Stimulated activated CD4-positive, alpha-beta T cell treated with anti-CD3 and anti-CD28 coated beads, TNF-alpha, amount 100 ng/mL, for 4 hours (primary cell): ENCODE measurements at regions not wholly inside any gene's neighbourhood (a gene's known extent, or its start where the extent isn't known, plus 50 kb on each side); places are given as distances from the start of the nearest gene placed in this dataset.

Experiments
- DNase-seq, 3 experiments: peaks; one replicate each; pipeline ENCODE4 v3.0.0-alpha.2; 2020; ENCODE audit warnings: low read depth in 3 of 3

GRCh38 chr4:81667539-81667938 lies 195.8 kb upstream of the RASGEF1B start:
- DNase-seq, result no peak

DNA sequence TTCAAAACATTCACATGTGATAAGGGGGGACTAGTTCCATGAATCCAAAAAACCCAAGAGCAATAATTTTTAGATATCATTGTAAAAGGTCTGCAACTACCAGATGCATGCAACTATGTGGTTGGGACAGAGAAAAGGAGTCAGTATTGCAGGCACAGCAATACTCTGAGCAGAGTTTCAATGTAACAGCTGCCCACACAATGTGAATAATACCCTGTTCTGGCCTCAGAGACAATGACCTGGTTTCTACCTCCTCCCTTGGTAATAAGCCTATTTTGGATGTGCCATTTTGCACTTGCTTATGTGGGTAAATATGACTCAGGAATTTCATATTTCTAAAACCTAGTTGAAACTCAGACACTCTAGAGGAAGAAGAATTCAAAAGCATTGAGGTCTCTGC lies 194.8 kb upstream of the RASGEF1B start:
- DNase-seq, result no peak

DNA sequence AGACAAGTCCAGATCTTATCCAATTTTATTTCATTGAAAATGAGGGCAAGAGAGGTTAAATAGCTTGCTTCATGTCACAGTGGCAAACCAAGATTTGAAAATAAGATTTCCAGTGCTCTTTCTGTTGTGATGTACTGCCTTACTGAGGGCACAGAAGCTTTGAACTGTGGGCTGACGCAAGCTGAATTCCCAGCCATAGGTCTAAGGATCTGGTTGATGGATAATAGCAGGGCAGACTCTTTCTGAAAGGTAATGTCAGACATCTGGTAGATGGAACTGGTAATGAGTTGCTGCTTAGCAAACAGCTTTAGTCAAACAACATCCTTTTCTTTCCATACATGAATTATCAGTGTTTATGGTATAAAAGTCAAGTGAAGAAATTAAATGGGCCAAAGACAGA lies 193.9 kb upstream of the RASGEF1B start:
- DNase-seq, result no peak

DNA sequence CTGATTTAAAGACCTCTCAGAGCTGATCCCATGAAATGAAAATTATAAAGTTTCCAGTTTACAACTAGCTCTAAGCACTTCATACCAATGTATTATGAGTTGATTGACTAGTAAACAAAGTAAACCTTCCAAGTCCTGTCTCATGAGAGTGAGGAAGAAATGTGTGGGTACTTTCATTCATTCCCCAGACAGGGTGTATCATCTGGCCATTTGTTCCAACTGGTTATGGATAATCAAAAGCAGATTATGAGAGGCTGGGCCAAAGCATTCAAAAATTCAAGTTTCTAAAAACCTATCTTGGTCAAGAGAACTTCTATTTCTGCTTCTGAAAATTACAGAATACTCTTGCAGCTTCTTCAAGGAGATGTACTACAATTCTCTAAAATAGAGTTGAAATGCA lies 193.3 kb upstream of the RASGEF1B start:
- no peak for DNase-seq

GRCh38 chr4:81664079-81664478 lies 192.4 kb upstream of the RASGEF1B start:
- no peak for DNase-seq

DNA sequence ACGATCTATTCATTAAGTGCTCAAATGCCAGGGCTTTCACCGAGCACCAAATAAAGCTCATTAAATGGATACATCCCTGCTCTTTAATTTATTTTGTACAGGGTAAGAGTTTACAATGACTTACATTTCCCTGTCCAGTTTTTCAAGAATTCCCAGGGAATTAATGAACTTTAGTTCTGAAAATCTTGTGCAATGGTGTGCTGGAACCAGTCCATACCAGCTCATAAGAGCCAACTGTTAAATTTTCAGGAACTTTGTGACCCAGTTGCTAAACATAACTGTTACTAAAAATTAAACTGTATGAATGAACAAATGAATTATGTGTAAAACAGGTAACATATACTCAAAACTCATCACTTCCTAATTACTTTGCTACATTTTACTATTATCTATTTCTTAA lies 191.7 kb upstream of the RASGEF1B start:
- DNase-seq, result no peak

DNA sequence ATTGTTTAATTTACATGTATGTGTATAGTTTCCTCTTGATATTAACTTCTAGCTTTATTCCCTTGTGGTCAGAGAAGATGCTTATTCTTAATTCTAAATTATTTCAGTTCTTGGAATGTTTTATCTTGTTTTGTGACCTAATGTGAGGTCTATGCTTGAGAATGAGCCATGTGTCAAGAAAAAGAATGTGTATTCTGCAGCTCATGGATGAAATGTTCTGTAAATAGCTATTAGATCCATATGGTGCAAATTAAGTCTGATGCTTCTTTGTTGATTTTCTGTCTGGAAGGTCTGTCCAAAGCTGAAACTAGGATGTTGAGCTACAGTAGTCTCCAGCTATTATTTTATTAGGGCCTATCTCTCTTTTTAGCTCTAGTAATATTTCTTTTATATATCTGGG lies 187.3 kb upstream of the RASGEF1B start:
- no peak for DNase-seq

GRCh38 chr4:81652069-81652478 lies 180.4 kb upstream of the RASGEF1B start:
- peak in 1 of 3 experiments; percentile 9 for DNase-seq

GRCh38 chr4:81651243-81651899 lies 179.7 kb upstream of the RASGEF1B start:
- DNase-seq, result no peak

GRCh38 chr4:81650606-81651242 lies 179.0 kb upstream of the RASGEF1B start:
- DNase-seq, result no peak

- DNase-seq, result peak in 2 of 3 experiments; percentile 9 to 13
Observed at GRCh38 chr4:81648576-81649275, 177.0 kb upstream of the RASGEF1B start.

- DNase-seq, result no peak
Observed at GRCh38 chr4:81647388-81647787, 175.7 kb upstream of the RASGEF1B start.

DNA sequence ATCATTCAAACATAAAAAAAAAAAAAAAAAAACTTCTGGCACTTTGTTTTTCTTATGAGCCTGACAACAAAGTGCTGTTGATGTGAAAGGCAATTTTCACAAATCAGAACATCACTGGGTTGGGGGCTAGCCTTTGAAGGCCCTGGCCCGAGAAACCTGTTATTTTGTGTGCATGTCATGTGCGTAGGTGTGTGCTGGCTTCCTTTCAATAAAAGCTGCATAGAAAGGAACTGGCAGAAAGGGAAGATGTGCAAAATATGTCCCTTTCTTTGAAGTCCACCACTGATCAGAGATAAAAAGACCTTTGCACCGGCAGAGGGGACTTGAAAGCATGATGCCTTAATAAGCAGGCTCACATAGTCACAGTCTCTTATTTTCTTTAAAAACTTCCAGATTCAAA lies 170.8 kb upstream of the RASGEF1B start:
- DNase-seq, result no peak

DNA sequence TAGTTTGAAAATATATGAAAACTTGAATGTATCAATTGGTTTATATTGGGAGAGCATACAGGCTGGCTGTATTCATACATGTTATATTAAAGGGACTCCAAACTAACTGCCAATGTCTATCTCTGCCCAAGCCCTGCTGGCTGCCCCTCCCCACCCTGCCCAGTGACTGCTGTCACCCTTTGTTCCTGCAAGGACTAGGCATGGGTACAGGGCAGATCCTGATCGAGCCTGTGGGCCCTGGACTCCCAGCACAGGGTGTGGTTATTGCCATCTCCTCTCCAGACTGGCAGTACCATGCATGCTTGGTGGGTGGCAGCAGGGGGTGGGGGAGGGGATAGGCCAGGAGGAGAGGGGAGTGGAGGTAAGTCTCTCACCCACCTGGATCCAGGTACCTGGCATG lies 167.5 kb upstream of the RASGEF1B start:
- DNase-seq, result no peak

DNA sequence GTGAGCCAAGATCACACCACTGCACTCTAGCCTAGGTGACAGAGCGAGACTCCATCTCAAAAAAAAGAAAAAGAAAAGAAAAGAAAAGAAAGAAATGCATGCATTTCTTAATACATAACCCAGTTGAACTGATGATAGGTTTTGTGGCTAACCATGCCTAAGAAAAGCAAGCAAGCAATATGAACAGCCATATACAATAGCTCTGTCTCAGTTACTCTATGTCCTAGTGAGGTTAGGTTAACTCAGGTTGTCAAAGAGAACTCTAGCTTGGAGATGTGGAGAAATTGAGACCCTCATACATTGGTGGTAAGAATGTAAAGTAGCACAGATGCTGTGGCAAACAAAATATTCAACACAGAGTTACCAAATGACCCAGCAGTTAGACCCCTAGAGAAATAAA lies 167.0 kb upstream of the RASGEF1B start:
- DNase-seq, result no peak

GRCh38 chr4:81635739-81636138 lies 164.0 kb upstream of the RASGEF1B start:
- DNase-seq, result no peak

DNA sequence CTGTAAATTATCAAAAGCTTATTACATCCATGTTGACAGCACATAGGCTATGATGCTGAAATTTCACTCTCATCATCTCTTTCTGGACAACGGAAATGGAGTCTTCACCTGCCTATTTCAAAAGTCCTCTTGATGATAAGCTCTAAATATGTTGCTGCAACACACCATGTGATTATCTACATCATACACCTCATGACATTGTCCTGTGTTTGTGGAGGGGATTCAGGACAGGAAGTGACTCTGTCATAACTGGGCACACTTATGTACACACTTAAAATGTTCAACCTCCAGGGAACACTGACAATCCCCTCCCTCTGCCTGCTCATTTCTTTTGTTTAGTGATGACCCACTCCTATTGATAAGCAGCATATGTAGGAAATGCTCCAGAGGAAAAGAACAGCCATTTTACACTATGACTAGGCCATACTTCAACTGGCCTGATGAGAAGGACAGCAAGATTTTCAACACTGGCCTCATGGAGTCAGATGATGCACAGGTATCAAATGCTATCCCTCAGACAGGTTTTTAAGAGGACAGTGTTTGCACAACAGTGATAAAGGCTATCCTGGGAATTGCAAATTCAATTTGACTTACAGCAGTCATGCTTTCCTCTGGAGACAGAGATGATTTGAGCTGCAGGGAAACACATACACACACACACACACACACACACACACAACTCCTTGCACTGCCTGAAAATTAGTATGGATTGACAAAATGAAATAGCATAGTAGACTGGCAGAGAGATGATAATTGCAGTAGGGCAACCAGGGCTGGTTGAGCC lies 163.3 kb upstream of the RASGEF1B start:
- no peak for DNase-seq

DNA sequence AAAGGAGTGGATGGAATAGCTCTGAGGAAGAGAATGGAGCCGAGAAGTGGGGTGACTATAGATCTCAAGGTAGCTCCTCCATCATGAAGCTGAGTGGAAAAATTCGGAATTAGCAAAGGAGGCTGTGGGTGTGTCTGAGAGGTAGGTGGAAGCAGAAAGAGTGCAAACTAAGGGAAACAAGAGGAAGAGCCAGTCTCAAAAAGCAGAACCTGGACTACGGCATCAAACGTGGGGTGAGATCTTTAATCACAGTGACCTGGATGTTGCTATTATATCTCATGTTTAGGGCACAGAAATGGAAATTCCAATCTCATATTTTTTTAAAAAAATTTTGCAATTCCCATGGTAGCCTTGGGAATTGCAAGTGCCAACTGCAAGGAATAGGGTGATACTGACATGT lies 162.5 kb upstream of the RASGEF1B start:
- no peak for DNase-seq

- no peak for DNase-seq
Observed at GRCh38 chr4:81632581-81633299, 161.0 kb upstream of the RASGEF1B start.

DNA sequence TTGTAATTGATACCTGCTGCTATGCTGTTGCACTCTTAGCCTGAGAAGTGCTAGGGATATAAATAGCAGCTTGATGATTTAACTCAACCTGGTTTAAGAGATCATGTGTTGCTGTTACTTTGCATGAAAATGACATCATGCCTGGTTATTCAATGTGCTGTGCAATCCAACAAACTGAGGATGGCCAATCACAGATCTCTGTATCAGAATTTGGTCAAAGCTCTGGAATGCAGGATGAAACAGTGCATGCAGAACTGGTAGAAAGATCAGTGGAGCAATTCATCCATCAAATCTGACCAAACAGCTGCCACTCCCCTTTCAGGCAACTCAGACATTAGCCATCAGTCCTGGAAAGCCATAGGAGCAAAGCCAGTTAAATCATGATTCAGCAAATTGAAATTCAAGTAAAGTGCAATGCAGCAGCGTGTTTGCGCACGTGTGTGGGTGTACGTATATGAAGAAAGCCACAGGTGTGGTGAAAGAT lies 160.3 kb upstream of the RASGEF1B start:
- no peak for DNase-seq

GRCh38 chr4:81629366-81629765 lies 157.7 kb upstream of the RASGEF1B start:
- no peak for DNase-seq

DNA sequence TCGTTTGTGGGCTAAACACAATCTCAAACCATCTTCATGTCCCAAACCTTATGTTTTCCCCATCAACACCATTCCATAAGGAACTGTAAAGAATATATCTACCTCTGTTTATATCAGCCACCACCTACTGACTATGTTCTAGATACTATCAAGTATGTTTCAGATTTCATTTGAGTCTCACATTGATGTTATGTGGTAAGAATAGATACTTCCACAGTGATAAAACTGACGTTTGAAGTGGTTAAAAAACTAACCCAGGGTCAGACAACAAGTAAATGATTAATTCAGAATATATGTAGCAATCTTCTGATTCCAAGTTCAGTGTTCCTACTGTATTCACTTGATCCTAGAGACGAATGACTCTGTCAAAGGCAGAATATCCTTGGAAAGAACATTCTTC lies 156.8 kb upstream of the RASGEF1B start:
- no peak for DNase-seq
